Spleen (tissue), 11 donors: ENCODE measurements at regions not wholly inside any gene's neighbourhood (a gene's known extent, or its start where the extent isn't known, plus 50 kb on each side); places are given as distances from the start of the nearest gene placed in this dataset.

ENCODE experiments used
- DNase-seq: peaks from one replicate; pipeline ENCODE4 v3.0.0-alpha.2; 2020
- H3K27ac ChIP-seq, 8 donors: fragments of 200-600 bp; sonication (generic) in 7 of 8; 1 replicate in 4 of 8; 2 replicates in 4 of 8; pipeline versions ENCODE4 v1.5.0 to v1.8.0; 2016 to 2021; ENCODE audit warnings: inconsistent platforms in 4 of 8, mild to moderate bottlenecking in 4 of 8, moderate library complexity in 1 of 8
- H3K27me3 ChIP-seq, 7 donors: fragments of 200-600 bp; sonication (generic) in 6 of 7; replicated peaks in 1 of 7; 1 replicate in 4 of 7; 2 replicates in 3 of 7; pipeline versions ENCODE4 v1.5.0 to v1.8.0; 2016 to 2021; ENCODE audit warnings: inconsistent platforms in 3 of 7, mild to moderate bottlenecking in 1 of 7
- H3K36me3 ChIP-seq, 6 donors: fragments of 200-600 bp; sonication (generic) in 5 of 6; 1 replicate in 4 of 6; 2 replicates in 2 of 6; pipeline versions ENCODE4 v1.5.0 to v1.8.0; 2016 to 2021; ENCODE audit warnings: inconsistent platforms in 2 of 6
- H3K4me1 ChIP-seq, 6 donors: fragments of 200-600 bp; sonication (generic) in 5 of 6; 1 replicate in 3 of 6; 2 replicates in 3 of 6; pipeline versions ENCODE4 v1.5.0 to v1.8.0; 2016 to 2021; ENCODE audit warnings: inconsistent platforms in 3 of 6
- H3K4me3 ChIP-seq, 8 donors: fragments of 200-600 bp; sonication (generic) in 7 of 8; 1 replicate in 4 of 8; 2 replicates in 4 of 8; pipeline versions ENCODE4 v1.5.0 to v1.8.0; 2016 to 2021; ENCODE audit warnings: inconsistent platforms in 4 of 8, mild to moderate bottlenecking in 4 of 8, moderate library complexity in 2 of 8
- H3K9me3 ChIP-seq, 8 donors: fragments of 200-600 bp; sonication (generic) in 7 of 8; 1 replicate in 4 of 8; 2 replicates in 4 of 8; pipeline versions ENCODE4 v1.5.0 to v1.8.0; 2016 to 2021; ENCODE audit warnings: inconsistent platforms in 4 of 8
- CTCF ChIP-seq, 11 experiments: fragments of 200-600 bp in 7 of 11; fragments of 450-650 bp in 4 of 11; sonication (generic) in 4 of 11; IDR thresholded peaks in 8 of 11; conservative IDR thresholded peaks in 3 of 11; 1 replicate in 7 of 11; 2 replicates in 4 of 11; pipeline versions ENCODE4 v1.4.0 to v1.8.0; 2016 to 2021; ENCODE audit warnings: antibody characterized with exemption in 11 of 11, inconsistent platforms in 4 of 11, mild to moderate bottlenecking in 1 of 11
- POLR2A ChIP-seq, 3 donors: fragments of 450-650 bp; IDR thresholded peaks; one replicate each; pipeline ENCODE4 v1.5.1; 2017; ENCODE audit warnings: antibody characterized with exemption in 3 of 3, mild to moderate bottlenecking in 1 of 3
- POLR2AphosphoS5 ChIP-seq, 3 donors: sonication (generic); formaldehyde crosslinking; IDR thresholded peaks; one replicate each; pipeline ENCODE4 v1.5.1; 2017; ENCODE audit warnings: antibody characterized with exemption in 3 of 3
- WGBS, 5 donors: extraction: QIAGEN DNeasy Blood & Tissue Kit in 3 of 5; methylation state at CpG; one replicate each; pipeline versions ENCODE4 v1.1.5 to v1.1.7; 2013 to 2018; 5-methylcytosine and 5-hydroxymethylcytosine counted together
- intact Hi-C: fragments of 100-400 bp; cut with DNase I; formaldehyde crosslinking; loops from one replicate; pipeline ENCODE4 v1.15.0; 2023; ENCODE audit warnings: low total_unique reads
- donor health status: healthy with polysubstance abuse.
- donor health status: DM: no; HTN: no; CAD: no; lungs with moderate emphysema.
- donor health status: DM: no; HTN: no; CAD: no.
- donor health status: Bipolar disorder and iron deficiency.
- donor health status: healthy.
- donor health status: DM: no; HTN: no; CAD: no.
- donor health status: DM: yes; HTN: yes; CAD: no.

DNA sequence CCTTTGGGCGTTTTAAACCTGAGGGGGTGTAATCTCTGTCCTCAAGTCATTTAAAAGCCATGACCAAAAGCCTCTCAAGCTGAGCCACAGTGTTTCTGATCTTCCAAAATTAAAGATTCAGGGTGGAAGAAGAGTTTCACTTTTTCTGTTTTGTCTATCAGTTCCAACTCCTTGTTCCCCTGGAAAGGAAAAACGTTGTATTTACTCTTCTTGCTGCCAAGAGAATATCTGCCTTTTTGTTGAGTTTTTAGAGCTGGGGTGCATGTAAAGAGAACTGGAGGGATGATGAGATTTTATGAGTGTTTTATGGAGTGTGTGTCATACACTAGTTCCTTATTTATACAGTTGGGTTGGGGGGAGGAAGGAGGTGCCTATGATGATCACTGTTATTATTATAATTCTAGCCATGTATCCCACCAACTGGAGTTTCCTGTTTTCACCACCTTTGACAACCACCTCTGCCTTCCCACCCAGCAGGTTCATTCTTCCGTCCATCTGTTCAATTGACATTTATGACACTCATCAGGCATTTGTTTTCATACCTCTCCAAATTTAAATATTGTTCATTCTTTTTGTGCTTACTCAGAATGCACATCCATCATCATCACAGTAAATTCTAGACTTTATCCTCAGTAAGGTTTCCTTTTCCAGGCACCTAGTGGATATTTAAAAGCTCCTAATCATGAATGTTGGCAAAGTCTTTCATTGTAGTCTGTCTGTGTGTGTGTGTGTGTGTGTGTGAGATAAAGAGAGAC is 97.9 kb upstream of the MPDZ start:
- H3K9me3 ChIP-seq, result peaks cover 0 to 5% (median 0%) of the 10 kb centered on the region in 8 donors

GRCh38 chr9:13372510-13372909 is 93.0 kb upstream of the MPDZ start:
- no peak overlapping the region for H3K27ac ChIP-seq
- DNase-seq, result no peak
- H3K27me3 ChIP-seq, result no peaks in the 10 kb centered on the region
- H3K4me3 ChIP-seq, result no peak overlapping the region
- intact Hi-C loops, result no loop called here
- no peak for TF ChIP-seq CTCF (IDR thresholded peaks at IDR 0.05 in 8 of 11, conservative IDR thresholded peaks at IDR 0.05 in 3 of 11)
- no peak for TF ChIP-seq POLR2A (IDR thresholded peaks at IDR 0.05)
- no peak for TF ChIP-seq POLR2AphosphoS5 (IDR thresholded peaks at IDR 0.05)
- 62 to 77% (median 63%) methylated on average over 1 of the region's 1 CpG for WGBS, 5 donors
- no peaks in the 10 kb centered on the region for H3K9me3 ChIP-seq
- no peaks in the 10 kb centered on the region for H3K4me1 ChIP-seq
- no peaks in the 10 kb centered on the region for H3K36me3 ChIP-seq

More for the DNA sequence above, 97.9 kb upstream of the MPDZ start:
- Histone ChIP-seq H3K4me1 (no peaks in the 10 kb centered on the region), H3K27ac (no peak overlapping the region), H3K36me3 (no peaks in the 10 kb centered on the region), H3K27me3 (no peaks in the 10 kb centered on the region), H3K4me3 (no peak overlapping the region)
- TF ChIP-seq CTCF (IDR thresholded peaks at IDR 0.05 in 8 of 11, conservative IDR thresholded peaks at IDR 0.05 in 3 of 11) (no peak), POLR2AphosphoS5 (IDR thresholded peaks at IDR 0.05) (no peak), POLR2A (IDR thresholded peaks at IDR 0.05) (no peak)
- DNase-seq, result no peak
- WGBS, 5 donors, result 57 to 71% (median 65%) methylated on average over 3 of the region's 3 CpGs
- intact Hi-C loops, result no loop called here

DNA sequence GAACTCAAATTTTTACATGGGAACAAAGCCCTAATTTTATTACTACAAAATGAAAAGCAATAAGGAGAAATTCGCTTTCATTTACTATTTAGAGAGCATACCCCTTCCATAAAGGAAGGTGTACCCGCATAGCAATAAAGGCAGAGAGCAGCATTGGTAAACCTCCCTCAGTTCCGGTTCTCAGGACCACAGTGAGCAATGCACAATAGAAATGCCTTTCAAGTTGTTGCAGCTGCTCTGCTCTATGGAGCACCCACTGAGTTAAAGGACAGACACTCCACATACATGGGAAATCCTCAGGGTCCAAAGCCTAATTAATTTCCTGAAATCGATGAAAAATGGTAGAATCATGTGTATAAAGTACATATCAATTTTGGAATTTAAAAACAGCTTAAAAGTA is 89.9 kb upstream of the MPDZ start:
- WGBS, 5 donors, result 68 to 76% (median 75%) methylated on average over 4 of the region's 4 CpGs
- H3K36me3 ChIP-seq, result no peaks in the 10 kb centered on the region
- intact Hi-C loops, result no loop called here
- H3K27ac ChIP-seq, result no peak overlapping the region
- DNase-seq, result no peak
- TF ChIP-seq POLR2AphosphoS5 (IDR thresholded peaks at IDR 0.05), result no peak
- no peak for TF ChIP-seq POLR2A (IDR thresholded peaks at IDR 0.05)
- TF ChIP-seq CTCF (IDR thresholded peaks at IDR 0.05 in 8 of 11, conservative IDR thresholded peaks at IDR 0.05 in 3 of 11), result no peak
- H3K27me3 ChIP-seq, result no peaks in the 10 kb centered on the region
- no peaks in the 10 kb centered on the region for H3K4me1 ChIP-seq
- no peak overlapping the region for H3K4me3 ChIP-seq
- no peaks in the 10 kb centered on the region for H3K9me3 ChIP-seq

DNA sequence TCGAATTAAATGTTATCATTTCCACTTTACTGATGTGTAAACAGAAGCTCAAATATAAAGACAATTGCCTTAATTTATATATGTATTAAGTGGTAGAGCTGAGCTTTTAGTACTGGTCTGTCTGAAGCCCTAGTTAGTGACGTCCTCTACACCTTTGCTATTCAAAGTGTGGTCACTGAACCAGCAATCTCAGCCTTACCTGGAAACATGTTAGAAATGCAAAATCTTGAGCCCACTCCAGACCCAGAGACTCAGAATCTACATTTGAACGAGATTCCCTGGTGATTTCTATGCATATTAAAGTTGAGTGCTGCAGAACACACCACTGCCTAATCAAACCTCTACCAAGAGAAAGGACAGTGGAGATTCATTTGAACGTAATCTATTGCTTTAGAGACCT is 88.3 kb upstream of the MPDZ start:
- H3K36me3 ChIP-seq, result no peaks in the 10 kb centered on the region
- no peak for DNase-seq
- H3K9me3 ChIP-seq, result no peaks in the 10 kb centered on the region
- TF ChIP-seq POLR2AphosphoS5 (IDR thresholded peaks at IDR 0.05) (no peak), POLR2A (IDR thresholded peaks at IDR 0.05) (no peak), CTCF (IDR thresholded peaks at IDR 0.05 in 8 of 11, conservative IDR thresholded peaks at IDR 0.05 in 3 of 11) (no peak)
- no peak overlapping the region for H3K4me3 ChIP-seq
- no peak overlapping the region for H3K27ac ChIP-seq
- no peaks in the 10 kb centered on the region for H3K4me1 ChIP-seq
- intact Hi-C loops, result no loop called here
- no peaks in the 10 kb centered on the region for H3K27me3 ChIP-seq
- WGBS, 5 donors, result 65 to 79% (median 70%) methylated on average over 4 of the region's 4 CpGs
